B cell (primary cell): ENCODE measurements at regions not wholly inside any gene's neighbourhood (a gene's known extent, or its start where the extent isn't known, plus 50 kb on each side); places are given as distances from the start of the nearest gene placed in this dataset.

Experiments
- EZH2 ChIP-seq: IDR thresholded peaks from 2 replicates; pipeline ENCODE4 v1.6.1; 2012; ENCODE audit warnings: borderline replicate concordance, low read depth, mild to moderate bottlenecking, moderate library complexity, low read length; ENCODE audit not compliant: insufficient read depth, poor library complexity, severe bottlenecking
- TF ChIP-seq, protein P1 (sequence below): fragments of 200-600 bp; IDR thresholded peaks from one replicate; pipeline ENCODE4 v1.8.0; 2022; ENCODE audit warnings: antibody characterized with exemption, mild to moderate bottlenecking

DNA sequence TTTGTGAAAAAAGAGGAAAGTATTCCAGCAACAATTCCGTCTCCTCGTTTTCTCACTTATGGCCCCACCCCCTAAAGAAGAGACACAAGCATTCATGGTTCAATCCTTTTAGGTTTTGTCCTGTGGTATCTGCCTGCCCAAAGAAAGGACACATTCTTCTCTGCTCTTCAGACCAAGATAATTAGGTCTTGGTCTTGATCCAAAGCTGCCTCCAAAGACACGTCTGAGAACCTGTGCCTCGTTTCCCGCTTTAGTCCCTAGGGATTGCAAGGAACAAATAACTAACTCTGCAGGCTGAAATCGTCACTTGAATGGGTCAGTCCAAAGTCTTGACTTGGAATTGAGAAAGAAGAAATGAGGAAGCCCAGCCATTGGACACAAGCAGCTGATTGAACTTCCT lies 202.7 kb upstream of the FAR2 start:
- no peak for TF ChIP-seq EZH2
- TF ChIP-seq, protein P1, sequence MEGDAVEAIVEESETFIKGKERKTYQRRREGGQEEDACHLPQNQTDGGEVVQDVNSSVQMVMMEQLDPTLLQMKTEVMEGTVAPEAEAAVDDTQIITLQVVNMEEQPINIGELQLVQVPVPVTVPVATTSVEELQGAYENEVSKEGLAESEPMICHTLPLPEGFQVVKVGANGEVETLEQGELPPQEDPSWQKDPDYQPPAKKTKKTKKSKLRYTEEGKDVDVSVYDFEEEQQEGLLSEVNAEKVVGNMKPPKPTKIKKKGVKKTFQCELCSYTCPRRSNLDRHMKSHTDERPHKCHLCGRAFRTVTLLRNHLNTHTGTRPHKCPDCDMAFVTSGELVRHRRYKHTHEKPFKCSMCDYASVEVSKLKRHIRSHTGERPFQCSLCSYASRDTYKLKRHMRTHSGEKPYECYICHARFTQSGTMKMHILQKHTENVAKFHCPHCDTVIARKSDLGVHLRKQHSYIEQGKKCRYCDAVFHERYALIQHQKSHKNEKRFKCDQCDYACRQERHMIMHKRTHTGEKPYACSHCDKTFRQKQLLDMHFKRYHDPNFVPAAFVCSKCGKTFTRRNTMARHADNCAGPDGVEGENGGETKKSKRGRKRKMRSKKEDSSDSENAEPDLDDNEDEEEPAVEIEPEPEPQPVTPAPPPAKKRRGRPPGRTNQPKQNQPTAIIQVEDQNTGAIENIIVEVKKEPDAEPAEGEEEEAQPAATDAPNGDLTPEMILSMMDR = no peak
